ENCODE measurements at regions not wholly inside any gene's neighbourhood (a gene's known extent, or its start where the extent isn't known, plus 50 kb on each side); places are given as distances from the start of the nearest gene placed in this dataset.

DNA sequence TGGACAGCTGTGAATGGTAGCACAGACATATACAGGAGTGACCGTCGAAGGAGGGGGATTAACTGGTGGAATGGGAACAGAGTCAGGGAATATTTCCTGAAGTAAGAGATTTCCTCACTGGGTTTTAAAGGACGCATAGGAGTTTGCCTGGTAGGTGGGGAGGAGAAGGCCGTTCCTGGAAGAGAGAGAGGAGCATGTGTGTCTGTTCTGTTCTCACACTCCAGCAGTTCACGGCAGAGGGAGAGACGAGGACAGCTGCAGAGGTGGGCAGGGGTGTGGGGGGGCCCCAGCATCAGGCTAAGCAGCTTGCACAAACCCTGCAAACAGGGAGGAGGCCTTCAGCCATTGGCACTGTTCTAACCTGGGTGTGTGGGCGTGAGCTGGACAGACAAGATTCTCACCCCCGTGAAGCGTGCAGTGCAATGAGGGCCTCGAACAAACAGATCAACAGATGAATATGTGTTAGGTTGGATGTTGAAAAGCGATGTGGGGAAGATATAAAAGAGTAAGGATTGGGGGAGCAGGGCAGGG is 85.3 kb upstream of the GSE1 start:
- no TSS peak for BruUV-seq (replicated peaks)
- no peaks in the 10 kb centered on the region for H3K9me3 ChIP-seq (ENCODE audit: control insufficient read depth, insufficient read depth, low read length)
- no peak for ATAC-seq (ENCODE audit: low read depth)
- H3K27me3 ChIP-seq (ENCODE audit: control insufficient read depth, insufficient read depth, low read length), result no peaks in the 10 kb centered on the region
- no peak overlapping the region for H2AK5ac ChIP-seq (ENCODE audit: low read depth, low read length)
- no peak overlapping the region for H2AFZ ChIP-seq (replicated peaks; ENCODE audit: low read length, poor library complexity)
- no peak overlapping the region for H3K4me3 ChIP-seq (ENCODE audit: insufficient read depth, low read depth, low read length)
- H3K79me1 ChIP-seq (ENCODE audit: low read depth in 1 of 2, low read length in 2 of 2), result peaks cover 21 to 36% of the 10 kb centered on the region in 2 experiments
- POLR2A ChIA-PET (ENCODE audit: unreplicated experiment), result no interaction called here
- no peak overlapping the region for H4K8ac ChIP-seq (ENCODE audit: low read depth in 2 of 2, low read length in 2 of 2)
- H2BK5ac ChIP-seq (ENCODE audit: low read depth, low read length, poor library complexity, severe bottlenecking), result no peak overlapping the region
- H3K14ac ChIP-seq (replicated peaks; ENCODE audit: low read depth, low read length), result no peak overlapping the region
- in situ Hi-C loops (cut with MboI; ENCODE audit: low sequenced_read_pairs), result no loop called here
- dilution Hi-C loops (cut with HindIII; ENCODE audit: low sequenced_read_pairs, unreplicated experiment), result no loop called here
- peaks cover 7% of the 10 kb centered on the region for H3K9me1 ChIP-seq (ENCODE audit: insufficient read depth, low read length)
- no peak overlapping the region for H3K4me2 ChIP-seq (ENCODE audit: low read depth, low read length)
- no peak overlapping the region for H2BK20ac ChIP-seq (ENCODE audit: low read depth, low read length)
- TF ChIP-seq NFE2L2 (IDR thresholded peaks at IDR 0.05; ENCODE audit: low read depth, low read length) (no peak), POLR2A (IDR thresholded peaks at IDR 0.05; ENCODE audit: low read depth, low read length) (no peak), BHLHE40 (IDR thresholded peaks at IDR 0.05; ENCODE audit: low read depth, low read length) (no peak), MAZ (IDR thresholded peaks at IDR 0.05; ENCODE audit: borderline replicate concordance, low read depth, low read length) (no peak), CHD1 (IDR thresholded peaks at IDR 0.05; ENCODE audit: low read depth, low read length) (no peak), SMC3 (IDR thresholded peaks at IDR 0.05; ENCODE audit: low read depth, low read length) (no peak), MAFK (IDR thresholded peaks at IDR 0.05; ENCODE audit: low read depth, low read length) (no peak), MXI1 (IDR thresholded peaks at IDR 0.05; ENCODE audit: borderline replicate concordance, low read depth, low read length) (no peak), RCOR1 (IDR thresholded peaks at IDR 0.05; ENCODE audit: insufficient replicate concordance, low read length) (no peak), RAD21 (IDR thresholded peaks at IDR 0.05; ENCODE audit: low read length) (no peak)
- TF ChIP-seq, protein P1, sequence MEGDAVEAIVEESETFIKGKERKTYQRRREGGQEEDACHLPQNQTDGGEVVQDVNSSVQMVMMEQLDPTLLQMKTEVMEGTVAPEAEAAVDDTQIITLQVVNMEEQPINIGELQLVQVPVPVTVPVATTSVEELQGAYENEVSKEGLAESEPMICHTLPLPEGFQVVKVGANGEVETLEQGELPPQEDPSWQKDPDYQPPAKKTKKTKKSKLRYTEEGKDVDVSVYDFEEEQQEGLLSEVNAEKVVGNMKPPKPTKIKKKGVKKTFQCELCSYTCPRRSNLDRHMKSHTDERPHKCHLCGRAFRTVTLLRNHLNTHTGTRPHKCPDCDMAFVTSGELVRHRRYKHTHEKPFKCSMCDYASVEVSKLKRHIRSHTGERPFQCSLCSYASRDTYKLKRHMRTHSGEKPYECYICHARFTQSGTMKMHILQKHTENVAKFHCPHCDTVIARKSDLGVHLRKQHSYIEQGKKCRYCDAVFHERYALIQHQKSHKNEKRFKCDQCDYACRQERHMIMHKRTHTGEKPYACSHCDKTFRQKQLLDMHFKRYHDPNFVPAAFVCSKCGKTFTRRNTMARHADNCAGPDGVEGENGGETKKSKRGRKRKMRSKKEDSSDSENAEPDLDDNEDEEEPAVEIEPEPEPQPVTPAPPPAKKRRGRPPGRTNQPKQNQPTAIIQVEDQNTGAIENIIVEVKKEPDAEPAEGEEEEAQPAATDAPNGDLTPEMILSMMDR (conservative IDR thresholded peaks at IDR 0.05; ENCODE audit: low read depth, low read length), result no peak
- TF ChIP-seq, protein P2, sequence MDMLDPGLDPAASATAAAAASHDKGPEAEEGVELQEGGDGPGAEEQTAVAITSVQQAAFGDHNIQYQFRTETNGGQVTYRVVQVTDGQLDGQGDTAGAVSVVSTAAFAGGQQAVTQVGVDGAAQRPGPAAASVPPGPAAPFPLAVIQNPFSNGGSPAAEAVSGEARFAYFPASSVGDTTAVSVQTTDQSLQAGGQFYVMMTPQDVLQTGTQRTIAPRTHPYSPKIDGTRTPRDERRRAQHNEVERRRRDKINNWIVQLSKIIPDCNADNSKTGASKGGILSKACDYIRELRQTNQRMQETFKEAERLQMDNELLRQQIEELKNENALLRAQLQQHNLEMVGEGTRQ (IDR thresholded peaks at IDR 0.05; ENCODE audit: low read depth, low read length), result no peak
- no peak overlapping the region for H4K91ac ChIP-seq (ENCODE audit: insufficient read depth, low read depth, low read length)
- H3K4me1 ChIP-seq (ENCODE audit: control insufficient read depth, insufficient read depth, low read length), result peaks cover 24% of the 10 kb centered on the region
- no peak for DNase-seq
- H4K20me1 ChIP-seq (ENCODE audit: insufficient read depth, low read length), result peaks cover 12% of the 10 kb centered on the region
- H3K4ac ChIP-seq (ENCODE audit: low read depth, low read length), result no peak overlapping the region
- no peak overlapping the region for H3K56ac ChIP-seq (ENCODE audit: extremely low read depth, insufficient read depth, low read length)
- intact Hi-C loops (cut with micrococcal nuclease), result no loop called here
- no peak overlapping the region for H3K23ac ChIP-seq (ENCODE audit: low read depth, low read length)
- H2BK120ac ChIP-seq (ENCODE audit: low read depth, low read length), result no peak overlapping the region
- CTCF ChIA-PET, result interaction anchor here (0.6 kb wide), 1 partner anchor 413 kb away, joined by 3 read pairs; no protein-coding TSS in a partner anchor
- no peak overlapping the region for H4K5ac ChIP-seq (ENCODE audit: low read depth, low read length)
- no peaks in the 10 kb centered on the region for H3K36me3 ChIP-seq (ENCODE audit: control insufficient read depth, insufficient read depth, low read length)
- no peak overlapping the region for H3K9ac ChIP-seq (ENCODE audit: low read depth, low read length)
- no peak overlapping the region for H2BK15ac ChIP-seq (ENCODE audit: low read depth, low read length)
- 93 to 100% methylated on average over 1 to 2 of the region's 11 CpGs for WGBS, 2 experiments (ENCODE audit: extremely low coverage in 2 of 2, insufficient read length in 1 of 2)
- no peak overlapping the region for H3K27ac ChIP-seq (ENCODE audit: insufficient read depth, low read length)
- H2AK9ac ChIP-seq (replicated peaks; ENCODE audit: low read depth, low read length, poor library complexity), result no peak overlapping the region
- no peak overlapping the region for H3K18ac ChIP-seq (ENCODE audit: low read depth, low read length)

Measured in IMR-90 (cell line).